ENCODE measurements at regions not wholly inside any gene's neighbourhood (a gene's known extent, or its start where the extent isn't known, plus 50 kb on each side); places are given as distances from the start of the nearest gene placed in this dataset.

DNA sequence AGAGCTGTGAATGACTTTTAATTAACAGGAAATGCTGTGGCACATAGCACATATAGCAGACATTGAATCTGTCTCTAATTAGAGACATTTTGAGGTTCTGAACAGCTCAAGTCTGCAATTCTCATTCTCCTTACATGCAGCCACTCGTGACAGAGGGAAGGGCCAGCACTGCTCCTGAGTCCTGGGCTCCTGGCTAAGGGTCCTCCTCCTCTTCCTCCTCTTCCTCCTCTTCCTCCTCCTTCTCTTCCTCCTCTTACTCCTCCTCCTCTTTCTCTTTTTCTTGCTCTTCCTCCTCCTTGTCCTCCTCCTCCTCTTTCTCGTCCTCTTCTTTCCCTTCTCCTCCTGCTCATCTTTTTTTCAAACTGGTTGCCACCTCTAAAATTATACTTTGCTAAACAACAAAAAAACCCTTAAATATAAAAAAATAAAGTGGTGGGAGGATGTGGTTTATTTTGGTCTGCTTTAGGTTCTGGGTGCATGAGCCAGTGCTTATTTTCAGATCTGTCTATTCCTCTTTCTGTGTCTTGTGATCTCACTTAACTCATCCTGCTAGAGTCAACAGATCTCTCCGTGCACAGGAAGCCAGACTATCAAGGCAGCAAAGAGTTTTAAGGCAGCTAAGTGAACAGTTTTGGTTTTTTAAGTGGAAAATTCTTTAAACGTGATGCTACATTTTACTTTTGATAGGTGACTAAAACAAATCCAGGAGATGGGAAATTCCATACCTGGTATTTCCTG, 159.3 kb downstream of the CD83 start:
- FAIRE-seq: no peak

DNA sequence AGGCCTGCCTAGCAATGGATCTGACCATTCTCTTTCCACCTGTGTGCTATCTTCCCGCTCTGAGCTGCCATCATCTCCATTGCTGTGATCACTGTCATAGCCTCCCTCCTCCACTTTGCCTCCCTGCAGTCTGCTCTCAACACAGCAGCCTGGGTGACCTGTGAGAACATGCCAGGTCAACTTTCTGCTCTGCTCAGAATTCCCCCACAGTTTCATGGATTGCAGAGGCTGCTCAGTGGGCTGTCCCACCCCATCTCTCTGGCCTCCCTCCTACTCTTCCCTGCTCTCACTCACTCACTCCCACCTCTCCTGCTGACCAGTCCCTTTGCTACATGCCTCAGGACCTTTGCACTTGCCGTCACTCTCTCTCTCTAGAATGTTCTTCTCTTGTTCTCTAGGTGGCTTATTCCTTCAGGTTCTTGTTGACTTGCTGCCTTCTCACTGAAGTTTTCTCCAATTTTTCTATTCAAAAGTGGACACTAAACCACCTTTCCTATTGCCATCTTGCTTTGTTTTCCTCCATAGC, 159.9 kb downstream of the CD83 start:
- FAIRE-seq: no peak

- no peak for FAIRE-seq
Measured at GRCh38 chr6:14278006-14278405, 160.4 kb downstream of the CD83 start.

DNA sequence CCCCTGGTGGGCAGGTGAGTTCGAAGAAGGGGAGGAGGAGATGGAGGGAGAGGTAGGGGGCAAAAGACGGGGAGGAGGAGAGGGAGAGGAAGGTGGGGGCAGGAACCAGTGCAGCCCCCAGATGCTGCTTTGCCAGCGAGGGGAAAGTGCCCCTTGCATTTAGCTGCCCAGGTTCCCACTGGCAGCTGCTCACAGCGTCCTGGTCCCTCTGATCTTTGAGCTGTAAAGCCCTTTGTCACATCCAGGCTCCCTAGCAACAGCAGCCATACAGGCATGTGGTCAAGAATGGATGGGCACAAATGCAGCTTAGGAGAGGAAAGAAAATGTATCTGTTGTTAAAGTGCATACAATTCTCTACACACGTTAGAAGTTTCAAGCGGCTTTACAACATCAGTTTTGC, 160.9 kb downstream of the CD83 start:
- no peak for FAIRE-seq

GRCh38 chr6:14280006-14280510, 162.5 kb downstream of the CD83 start:
- FAIRE-seq: no peak

DNA sequence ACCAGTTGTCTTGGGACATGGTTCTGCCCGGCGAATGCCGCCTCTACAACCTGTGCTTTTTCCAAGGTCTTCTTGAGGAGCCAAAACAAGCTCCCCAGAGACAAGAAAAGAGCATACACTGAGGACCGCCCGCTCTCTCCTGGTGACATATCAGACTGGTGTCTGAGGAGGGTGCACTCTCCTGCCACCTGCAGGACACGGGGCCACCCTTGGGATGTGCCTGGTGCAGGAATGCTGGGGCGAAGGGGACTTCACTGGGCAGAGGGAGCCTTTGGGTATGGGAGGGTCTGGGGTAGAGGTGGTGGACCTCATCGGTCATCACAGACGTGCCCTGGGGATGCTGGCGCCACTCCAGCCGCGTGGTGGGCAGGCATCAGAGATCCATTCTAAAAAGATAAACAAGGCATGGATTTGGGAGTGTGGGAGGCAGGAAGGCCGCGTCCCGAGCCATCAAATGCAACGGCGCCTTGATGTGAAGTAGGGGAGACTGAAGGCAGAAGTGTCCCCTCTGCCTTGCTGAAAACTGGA, 163.3 kb downstream of the CD83 start:
- no peak for FAIRE-seq

- no peak for FAIRE-seq
Measured at GRCh38 chr6:14281811-14282660, 164.5 kb downstream of the CD83 start.

DNA sequence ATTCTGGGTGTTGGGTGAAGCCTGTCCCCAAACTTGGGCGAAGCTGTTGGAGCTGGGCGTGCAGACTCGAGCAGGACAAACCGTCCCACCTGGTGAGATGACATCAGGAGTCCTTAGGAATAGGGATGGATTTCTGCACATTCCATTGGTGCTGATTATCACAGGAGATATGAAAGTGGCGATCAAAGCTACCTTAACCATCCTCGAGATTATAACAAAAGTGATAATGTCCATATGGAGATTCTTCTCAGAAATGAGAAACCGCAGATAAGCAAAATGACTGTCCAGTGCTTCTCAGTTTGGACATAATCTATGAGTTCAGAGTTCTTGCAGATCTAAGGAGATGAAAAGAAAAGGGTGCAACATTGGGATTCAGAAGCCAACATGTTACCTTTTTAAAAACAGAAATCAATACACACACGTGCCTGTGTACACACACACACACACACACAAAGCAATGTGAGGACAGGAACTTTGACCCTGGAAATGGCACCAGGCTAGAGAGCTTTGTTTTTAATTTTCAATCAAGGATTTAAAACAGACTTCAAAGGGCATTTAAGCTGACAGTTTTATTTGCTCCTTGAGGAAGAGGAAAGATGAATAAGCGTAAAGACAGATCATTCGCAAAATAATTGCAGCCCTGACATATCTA, 165.4 kb downstream of the CD83 start:
- no peak for FAIRE-seq

DNA sequence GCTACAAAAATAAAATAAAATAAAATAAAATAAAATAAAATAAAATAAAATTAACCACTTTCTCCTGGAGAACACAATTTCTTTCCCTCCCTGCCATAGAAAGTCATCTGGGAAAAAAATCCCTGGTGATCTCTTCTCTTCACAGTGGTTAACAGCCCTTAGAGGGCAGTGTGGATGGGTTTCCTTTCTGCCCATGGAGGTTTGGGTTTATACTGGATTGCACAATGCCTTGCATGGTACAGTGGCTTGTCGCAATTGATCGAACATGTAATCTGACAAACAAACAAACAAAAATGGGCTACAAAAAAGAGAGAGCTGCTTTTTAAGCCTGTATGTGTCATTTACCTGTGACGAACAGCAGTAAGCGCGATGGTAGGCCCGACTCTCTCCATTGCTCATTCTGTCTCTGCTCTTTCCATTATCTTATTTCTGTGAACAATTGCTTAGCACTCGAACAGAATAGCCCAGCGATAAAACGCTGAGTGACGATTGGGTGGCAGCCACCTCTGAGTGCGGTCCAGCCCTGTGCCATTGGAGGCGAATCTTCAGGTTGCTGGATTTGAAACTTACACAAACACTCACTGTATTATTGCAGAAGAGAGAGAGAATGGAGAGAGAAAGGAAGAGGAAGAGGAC, 166.1 kb downstream of the CD83 start:
- FAIRE-seq: no peak

DNA sequence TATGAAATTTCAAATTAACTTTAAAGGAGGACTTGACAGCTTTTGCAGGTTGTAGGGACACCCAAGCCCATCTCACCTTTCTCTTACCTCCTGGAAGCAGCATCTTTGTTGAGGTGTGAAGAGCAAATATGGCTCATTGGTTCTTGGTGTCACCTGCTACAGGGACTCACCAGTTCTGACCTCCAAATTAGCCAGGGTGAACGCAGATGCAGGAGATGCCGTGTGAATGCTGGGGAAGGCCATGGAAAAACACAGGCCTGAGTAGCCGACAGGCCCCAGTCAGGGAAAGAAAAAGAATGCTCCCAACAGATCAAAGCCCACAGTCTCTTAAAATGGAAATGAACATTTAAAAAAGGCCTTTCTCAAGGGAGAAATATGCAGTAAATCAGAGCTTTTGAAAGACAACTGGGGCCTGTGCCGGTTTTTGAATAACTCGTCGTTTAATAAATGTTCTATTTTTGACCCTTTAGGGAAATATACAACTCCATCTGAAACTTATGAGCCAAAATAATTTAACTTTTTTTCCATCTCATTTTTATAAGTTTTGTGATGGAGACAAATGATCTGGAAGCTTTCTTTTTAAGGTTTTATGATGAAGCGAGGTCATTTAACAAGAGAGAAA, 167.5 kb downstream of the CD83 start:
- no peak for FAIRE-seq

DNA sequence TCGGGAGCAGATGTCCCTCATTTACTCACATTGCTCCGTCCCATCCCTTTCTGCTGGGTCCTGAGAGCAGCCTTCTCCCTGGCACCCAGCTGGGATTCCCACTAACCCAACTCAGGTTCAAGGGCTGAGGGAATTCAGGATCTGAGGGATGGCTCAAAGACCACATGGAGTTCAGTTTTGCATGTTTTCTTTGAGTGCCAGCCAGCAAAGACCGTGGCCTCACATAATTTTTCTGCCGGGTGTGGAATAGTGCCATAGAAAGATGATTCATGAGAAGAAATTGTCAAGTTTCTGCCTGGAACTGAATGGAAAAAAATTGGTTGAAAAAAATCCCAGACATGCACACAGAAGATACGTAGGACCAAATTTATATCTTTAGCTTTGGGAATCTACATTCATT, 168.6 kb downstream of the CD83 start:
- FAIRE-seq: no peak

DNA sequence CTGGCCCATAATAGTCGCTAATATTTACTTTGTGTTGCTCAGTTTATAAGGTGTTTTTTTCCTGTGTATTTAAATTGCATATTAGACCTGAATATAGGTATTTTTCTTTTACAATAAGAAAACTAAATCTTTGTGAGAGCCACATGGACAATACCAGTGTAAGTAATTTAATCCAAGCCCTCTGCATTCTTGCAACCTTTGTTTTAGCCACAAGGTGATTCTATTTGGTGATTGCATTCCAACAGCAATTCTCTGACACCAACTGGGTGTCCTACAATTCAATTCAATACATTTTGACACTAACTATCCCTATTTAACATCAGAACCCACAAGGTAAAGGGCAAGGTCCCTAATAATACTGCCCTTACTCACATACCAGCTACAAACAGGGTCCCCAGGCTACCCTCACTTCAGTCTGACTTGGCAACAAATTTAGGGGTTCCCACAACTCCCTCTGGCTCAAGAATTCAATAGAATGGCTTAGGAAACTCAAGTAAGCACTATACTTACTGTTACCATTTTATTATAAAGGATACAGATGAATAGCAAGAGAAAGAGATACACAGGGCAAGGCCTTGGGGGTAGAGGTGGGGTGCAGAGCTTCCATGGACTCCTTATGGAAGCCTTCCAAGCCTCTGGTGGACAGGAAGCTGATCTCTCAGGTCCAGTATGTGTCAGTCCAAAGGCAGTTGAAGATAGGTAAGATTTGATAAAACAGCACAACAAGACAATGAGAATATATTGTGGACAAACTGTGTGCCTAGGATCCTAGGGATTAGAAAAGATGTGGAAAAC, 169.3 kb downstream of the CD83 start:
- no peak for FAIRE-seq

DNA sequence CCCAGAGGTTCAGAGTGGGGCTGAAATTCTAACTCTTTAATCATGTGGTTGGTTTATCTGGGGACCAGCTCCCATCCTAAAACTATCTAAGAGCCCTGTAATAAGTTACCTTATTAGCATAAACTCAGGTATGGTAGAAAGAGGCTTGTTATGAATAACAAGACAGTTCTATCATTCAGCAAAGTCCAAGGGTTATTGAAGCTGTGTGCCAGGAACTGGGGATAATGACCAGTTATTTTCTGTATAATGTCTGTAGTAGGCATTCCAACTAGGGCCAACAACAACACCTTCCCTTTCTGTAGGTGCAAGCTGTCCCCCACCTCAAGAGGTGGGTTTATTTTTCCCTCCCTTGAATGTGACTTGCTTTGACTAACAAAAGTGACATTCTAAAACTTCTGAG, 170.1 kb downstream of the CD83 start:
- no peak for FAIRE-seq

DNA sequence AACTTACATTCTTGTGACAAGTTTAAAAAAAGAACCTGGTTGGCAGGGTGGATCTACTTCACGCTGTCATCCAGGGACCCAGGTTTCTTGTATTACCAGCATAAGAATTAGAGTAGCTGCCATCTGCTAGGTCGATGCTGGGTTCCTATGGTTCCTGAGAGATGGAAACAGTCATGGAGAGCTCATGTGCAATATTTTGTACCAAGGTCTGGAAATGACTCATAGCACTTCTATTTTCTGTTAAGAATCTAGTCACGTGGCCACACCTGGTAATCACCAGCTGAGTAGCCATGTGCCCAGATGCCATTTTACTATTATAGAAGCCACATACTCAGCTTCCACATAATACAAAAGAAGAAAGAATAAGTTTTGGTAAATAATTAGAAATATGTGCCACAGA, 171.3 kb downstream of the CD83 start:
- no peak for FAIRE-seq

DNA sequence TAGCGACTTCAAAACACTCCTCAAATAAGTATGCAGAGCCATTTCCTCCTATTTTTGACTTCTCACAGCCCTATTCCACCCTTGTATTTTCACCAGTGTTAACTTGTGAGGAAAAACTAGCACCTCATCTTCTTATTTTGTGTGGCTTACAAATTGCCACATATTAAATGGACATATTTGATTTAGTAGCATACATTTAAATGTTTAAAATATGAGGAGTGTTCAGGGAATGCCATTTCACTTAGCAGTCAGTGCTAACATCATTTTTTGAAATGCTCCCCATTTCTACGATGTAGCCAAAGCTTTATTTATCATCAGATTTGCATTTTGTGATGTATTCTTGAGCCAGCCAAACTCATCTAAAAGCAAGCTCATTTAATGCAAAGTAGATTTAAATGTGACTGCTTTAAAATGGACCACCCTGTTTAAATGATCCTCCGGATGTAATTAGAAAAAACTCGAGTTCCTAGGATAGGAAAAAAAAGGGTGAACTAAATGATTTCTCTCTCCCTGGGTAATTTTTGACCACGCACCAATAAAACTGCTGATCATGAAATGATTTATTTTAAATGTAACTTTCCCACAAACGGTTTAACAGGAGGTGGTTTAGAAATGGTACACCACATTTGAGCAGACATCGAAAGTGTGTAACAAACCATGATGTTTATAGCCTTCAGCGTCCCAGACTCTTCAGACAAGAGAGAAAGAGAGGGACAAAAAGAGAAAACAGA, 172.6 kb downstream of the CD83 start:
- no peak for FAIRE-seq

- FAIRE-seq: no peak
Measured at GRCh38 chr6:14290772-14291330, 173.3 kb downstream of the CD83 start.

DNA sequence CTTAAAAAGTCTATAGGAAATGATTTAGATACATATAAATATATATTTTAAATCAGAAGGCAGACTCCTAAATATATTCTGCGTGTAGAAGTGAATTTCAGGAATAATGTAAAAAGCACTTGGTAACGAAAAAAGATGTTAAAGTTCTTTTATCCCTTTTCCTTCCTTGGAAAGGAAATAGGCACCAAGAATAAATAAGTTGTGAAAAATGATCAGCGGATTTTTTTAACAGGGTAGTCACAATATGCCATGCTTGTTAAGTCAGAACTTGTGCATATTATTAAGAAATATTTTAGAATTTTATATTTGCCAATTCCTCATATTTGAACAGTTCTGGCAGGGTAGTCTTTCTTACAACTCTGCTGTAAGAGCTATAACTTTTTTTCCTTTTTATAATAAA, 173.8 kb downstream of the CD83 start:
- no peak for FAIRE-seq

DNA sequence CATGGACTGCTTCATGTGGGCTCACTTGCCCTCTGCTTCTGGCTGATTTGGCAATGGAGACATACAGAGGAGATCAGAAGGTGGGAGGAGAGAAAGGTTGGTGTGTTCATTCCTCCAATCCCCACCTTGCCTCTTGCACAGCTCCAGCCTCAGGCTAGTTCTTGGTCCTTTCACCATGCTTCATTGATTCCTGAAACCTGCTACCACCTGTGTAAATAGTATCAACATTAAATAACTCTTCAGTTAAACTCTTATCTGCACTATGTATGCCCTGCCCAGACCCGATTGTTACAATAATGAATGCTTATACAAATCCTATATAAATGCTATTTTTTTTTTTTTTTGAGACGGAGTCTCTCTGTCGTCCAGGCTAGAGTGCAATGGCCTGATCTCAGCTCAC, 174.5 kb downstream of the CD83 start:
- FAIRE-seq: no peak

- no peak for FAIRE-seq
Measured at GRCh38 chr6:14294270-14294951, 176.8 kb downstream of the CD83 start.
